Mesendoderm (in vitro differentiated cells): ENCODE measurements at regions not wholly inside any gene's neighbourhood (a gene's known extent, or its start where the extent isn't known, plus 50 kb on each side); places are given as distances from the start of the nearest gene placed in this dataset.
"Not testable (repeated sequence)": the region's sequence is repeated elsewhere in the genome, so short reads cannot be mapped to it uniquely, and the experiment has no call there.

Experiments
- DNase-seq: peaks from one replicate; pipeline ENCODE4 v3.0.0; 2013
- H2AK5ac ChIP-seq: 2 replicates; pipeline ENCODE4 v1.6.1; 2013; ENCODE audit warnings: low read length, inconsistent platforms
- H2BK120ac ChIP-seq: 2 replicates; pipeline ENCODE4 v1.6.1; 2013; ENCODE audit warnings: low read depth, mild to moderate bottlenecking, low read length, moderate library complexity, mixed read lengths
- H2BK15ac ChIP-seq: replicated peaks from 2 replicates; pipeline ENCODE4 v1.6.1; 2013; ENCODE audit warnings: low read depth, mild to moderate bottlenecking, moderate library complexity
- H2BK5ac ChIP-seq: 2 replicates; pipeline ENCODE4 v1.6.1; 2013; ENCODE audit warnings: low read length, inconsistent platforms
- H3K18ac ChIP-seq: 2 replicates; pipeline ENCODE4 v1.6.1; 2013; ENCODE audit warnings: mild to moderate bottlenecking, low read length, mixed read lengths
- H3K23ac ChIP-seq: one replicate; pipeline ENCODE4 v1.6.1; 2013; ENCODE audit warnings: low read length
- H3K27ac ChIP-seq: 2 replicates; pipeline ENCODE4 v1.5.1; 2013; ENCODE audit warnings: low read depth, mild to moderate bottlenecking, inconsistent platforms, low read length, moderate library complexity
- H3K27me3 ChIP-seq: 2 replicates; pipeline ENCODE4 v1.6.1; 2013; ENCODE audit warnings: low read length, control low read depth, mild to moderate bottlenecking, inconsistent platforms; ENCODE audit not compliant: insufficient read depth, poor library complexity
- H3K36me3 ChIP-seq: 2 replicates; pipeline ENCODE4 v1.6.1; 2013; ENCODE audit warnings: low read length, inconsistent platforms; ENCODE audit not compliant: control insufficient read depth, insufficient read depth
- H3K4ac ChIP-seq: one replicate; pipeline ENCODE4 v1.6.1; 2013; ENCODE audit warnings: low read depth, mild to moderate bottlenecking, low read length, moderate library complexity
- H3K4me1 ChIP-seq: 2 replicates; pipeline ENCODE4 v1.6.1; 2013; ENCODE audit warnings: low read depth, low read length, inconsistent platforms; ENCODE audit not compliant: control insufficient read depth
- H3K4me2 ChIP-seq: 2 replicates; pipeline ENCODE4 v1.6.1; 2013; ENCODE audit warnings: low read length
- H3K4me3 ChIP-seq: 2 replicates; pipeline ENCODE4 v1.5.1; 2013; ENCODE audit warnings: mild to moderate bottlenecking, low read length
- H3K56ac ChIP-seq: one replicate; pipeline ENCODE4 v1.6.1; 2013; ENCODE audit warnings: low read length
- H3K79me1 ChIP-seq: 2 replicates; pipeline ENCODE4 v1.6.1; 2013; ENCODE audit warnings: low read length, inconsistent platforms
- H3K79me2 ChIP-seq: 2 replicates; pipeline ENCODE4 v1.6.1; 2013; ENCODE audit warnings: mild to moderate bottlenecking, low read length; ENCODE audit not compliant: control insufficient read depth, insufficient read depth
- H3K9ac ChIP-seq: 2 replicates; pipeline ENCODE4 v1.6.1; 2013; ENCODE audit warnings: low read length, inconsistent platforms
- H4K5ac ChIP-seq: one replicate; pipeline ENCODE4 v1.6.1; 2013; ENCODE audit warnings: low read length
- H4K8ac ChIP-seq: one replicate; pipeline ENCODE4 v1.6.1; 2013; ENCODE audit warnings: low read depth, mild to moderate bottlenecking, control low read depth, low read length, moderate library complexity
- WGBS: extraction: QIAGEN DNeasy Blood & Tissue Kit; methylation state at CpG from one replicate; pipeline ENCODE4 v1.1.7; 2013; ENCODE audit warnings: low lambda C conversion rate, missing lambda C conversion rate; ENCODE audit not compliant: insufficient coverage; ENCODE audit errors: extremely low coverage; 5-methylcytosine and 5-hydroxymethylcytosine counted together

DNA sequence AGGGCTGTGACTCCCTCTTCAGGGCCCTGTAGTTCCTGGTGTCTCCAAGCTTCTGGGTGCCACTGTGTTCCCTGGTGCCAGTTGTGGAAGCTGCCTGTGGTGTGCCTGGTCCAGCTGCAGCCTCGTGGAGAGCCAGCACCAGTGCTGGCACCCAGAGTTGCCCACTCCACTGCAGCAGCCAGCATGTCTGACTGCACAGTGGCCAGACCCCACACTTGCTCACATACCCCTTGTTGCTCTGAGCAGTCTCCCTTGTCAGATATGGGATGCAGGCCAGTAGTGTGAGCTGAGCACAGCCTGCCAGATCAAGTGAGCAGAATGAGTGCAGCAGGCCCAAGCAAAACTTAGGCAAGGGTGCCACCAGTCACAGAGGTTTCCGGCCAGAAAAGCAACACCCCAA is 108.6 kb downstream of the ZMAT1 start:
- H3K4me3 ChIP-seq, result no peak overlapping the region
- H3K23ac ChIP-seq, result no peak overlapping the region

DNA sequence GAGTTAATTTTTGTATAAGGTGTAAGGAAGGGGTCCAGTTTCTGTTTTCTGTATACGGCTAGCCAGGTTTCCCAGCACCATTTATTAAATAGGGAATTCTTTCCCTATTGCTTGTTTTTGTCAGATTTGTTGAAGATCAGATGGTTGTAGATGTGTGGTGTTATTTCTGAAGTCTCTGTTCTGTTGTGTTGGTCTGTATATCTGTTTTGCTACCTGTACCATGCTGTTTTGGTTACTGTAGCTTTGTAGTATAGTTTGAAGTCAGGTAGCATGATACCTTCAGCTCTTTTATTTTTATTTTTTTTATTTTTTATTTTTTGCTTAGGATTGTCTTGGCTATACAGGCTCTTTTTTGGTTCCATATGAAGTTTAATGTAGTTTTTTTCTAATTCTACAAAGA is 114.1 kb downstream of the ZMAT1 start:
- not testable (repeated sequence) for H3K36me3 ChIP-seq, H2BK15ac ChIP-seq, H3K79me1 ChIP-seq, H3K4me1 ChIP-seq, H2BK5ac ChIP-seq, H3K4me2 ChIP-seq, DNase-seq, H3K27me3 ChIP-seq, H2BK120ac ChIP-seq, H3K4me3 ChIP-seq, H3K23ac ChIP-seq, H2AK5ac ChIP-seq, H3K9ac ChIP-seq, H3K56ac ChIP-seq, H4K8ac ChIP-seq, H3K27ac ChIP-seq, H3K4ac ChIP-seq, H4K5ac ChIP-seq, H3K18ac ChIP-seq, H3K79me2 ChIP-seq
- WGBS, result no CpG with 5 or more reads among the region's 1 CpG

More for the DNA sequence above, 108.6 kb downstream of the ZMAT1 start:
- H3K27me3 ChIP-seq, result no peaks in the 10 kb centered on the region
- H3K18ac ChIP-seq, result no peak overlapping the region
- H2BK120ac ChIP-seq, result no peak overlapping the region
- no peak overlapping the region for H4K5ac ChIP-seq
- no peaks in the 10 kb centered on the region for H3K4me1 ChIP-seq
- no peak overlapping the region for H3K9ac ChIP-seq
- no peak overlapping the region for H3K4me2 ChIP-seq
- H3K56ac ChIP-seq, result no peak overlapping the region
- no peaks in the 10 kb centered on the region for H3K79me1 ChIP-seq
- no peak overlapping the region for H2AK5ac ChIP-seq
- H3K4ac ChIP-seq, result no peak overlapping the region
- no peak overlapping the region for H4K8ac ChIP-seq
- no peak for DNase-seq
- no CpG with 5 or more reads among the region's 2 CpGs for WGBS
- H2BK5ac ChIP-seq, result no peak overlapping the region
- no peaks in the 10 kb centered on the region for H3K36me3 ChIP-seq
- H3K79me2 ChIP-seq, result no peaks in the 10 kb centered on the region
- H2BK15ac ChIP-seq, result no peak overlapping the region
- no peak overlapping the region for H3K27ac ChIP-seq

DNA sequence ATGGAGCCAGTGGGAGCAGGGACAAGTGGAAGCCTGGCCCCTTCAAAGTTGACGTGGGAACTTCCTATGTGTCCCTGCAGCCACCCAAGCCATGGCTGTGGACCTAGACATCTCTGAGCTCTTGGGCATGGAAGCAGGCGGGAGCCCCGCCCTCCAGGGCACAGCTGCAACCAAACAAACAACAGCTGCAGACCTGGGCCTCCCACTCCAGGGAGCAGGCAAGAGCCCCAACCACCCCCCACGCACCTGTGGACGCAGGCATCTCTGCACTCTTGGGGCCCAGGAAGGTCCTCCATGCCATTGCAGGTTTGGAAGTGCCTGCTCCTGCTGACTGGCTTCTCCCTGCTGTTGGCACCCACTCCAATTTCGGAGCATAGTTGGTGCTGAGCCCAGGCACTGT is 118.6 kb downstream of the ZMAT1 start:
- Histone ChIP-seq H3K79me2 (no peaks in the 10 kb centered on the region), H3K4me2 (no peak overlapping the region), H3K27ac (no peak overlapping the region), H3K79me1 (no peaks in the 10 kb centered on the region), H3K4ac (no peak overlapping the region), H2BK5ac (no peak overlapping the region), H3K56ac (no peak overlapping the region), H4K8ac (no peak overlapping the region), H2BK120ac (no peak overlapping the region), H2BK15ac (no peak overlapping the region), H3K9ac (no peak overlapping the region), H3K18ac (no peak overlapping the region), H3K36me3 (no peaks in the 10 kb centered on the region), H3K4me1 (no peaks in the 10 kb centered on the region), H3K23ac (no peak overlapping the region), H4K5ac (no peak overlapping the region), H3K27me3 (no peaks in the 10 kb centered on the region), H3K4me3 (no peak overlapping the region), H2AK5ac (no peak overlapping the region)
- no peak for DNase-seq
- no CpG with 5 or more reads among the region's 6 CpGs for WGBS

DNA sequence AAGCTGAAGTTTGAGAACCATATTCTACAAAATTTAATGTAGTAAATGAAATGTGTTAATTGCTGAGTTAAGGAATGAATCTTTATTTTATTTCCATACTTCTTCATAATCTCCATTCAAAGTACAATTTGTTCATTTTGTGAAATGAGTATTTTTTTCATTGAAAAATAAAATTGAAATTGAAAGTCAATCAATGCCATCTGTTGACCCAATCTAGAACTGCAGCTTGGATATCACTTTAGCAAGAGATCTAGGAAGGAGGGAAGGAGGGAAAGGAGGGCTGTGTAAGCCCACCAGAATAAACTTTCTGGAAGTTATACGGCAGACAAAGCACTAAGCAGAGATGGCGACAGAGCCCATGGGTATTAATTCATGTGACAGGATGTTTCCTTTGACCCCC is 128.4 kb downstream of the ZMAT1 start:
- H3K4me2 ChIP-seq, result no peak overlapping the region
- H2BK120ac ChIP-seq, result no peak overlapping the region
- DNase-seq, result no peak
- H3K4me1 ChIP-seq, result no peaks in the 10 kb centered on the region
- H2BK5ac ChIP-seq, result no peak overlapping the region
- H3K18ac ChIP-seq, result no peak overlapping the region
- no peak overlapping the region for H3K4me3 ChIP-seq
- no peaks in the 10 kb centered on the region for H3K27me3 ChIP-seq
- H3K27ac ChIP-seq, result no peak overlapping the region
- H3K56ac ChIP-seq, result no peak overlapping the region
- no peaks in the 10 kb centered on the region for H3K79me2 ChIP-seq
- H2BK15ac ChIP-seq, result no peak overlapping the region
- H2AK5ac ChIP-seq, result no peak overlapping the region
- WGBS, result no CpG with 5 or more reads among the region's 2 CpGs
- no peak overlapping the region for H3K23ac ChIP-seq
- H3K79me1 ChIP-seq, result no peaks in the 10 kb centered on the region
- no peaks in the 10 kb centered on the region for H3K36me3 ChIP-seq
- no peak overlapping the region for H3K4ac ChIP-seq
- H4K8ac ChIP-seq, result no peak overlapping the region
- H3K9ac ChIP-seq, result no peak overlapping the region
- H4K5ac ChIP-seq, result no peak overlapping the region

DNA sequence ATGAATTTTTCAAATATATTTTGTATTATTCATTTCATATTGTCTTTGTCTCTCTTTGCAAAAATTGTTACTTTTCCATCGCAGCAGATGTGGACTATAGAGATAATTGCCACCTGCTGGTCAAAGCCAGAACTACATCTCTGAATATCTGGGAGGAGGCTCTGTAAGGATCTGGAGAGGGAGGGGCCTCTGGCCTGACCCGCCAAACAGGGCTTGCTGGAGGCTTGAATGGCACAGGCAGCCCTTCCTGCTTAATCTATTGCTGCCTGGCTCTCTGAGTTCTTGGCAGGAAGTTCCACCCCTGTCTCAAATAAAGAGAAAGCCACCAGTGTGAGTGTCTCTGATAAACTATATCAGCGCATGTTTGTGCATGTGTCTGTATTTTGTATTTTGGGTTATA is 132.4 kb downstream of the ZMAT1 start:
- no peak overlapping the region for H2AK5ac ChIP-seq
- no peak overlapping the region for H3K23ac ChIP-seq
- DNase-seq, result peak; percentile 89
- no peak overlapping the region for H3K9ac ChIP-seq
- H3K4me3 ChIP-seq, result no peak overlapping the region
- H3K18ac ChIP-seq, result no peak overlapping the region
- H3K4ac ChIP-seq, result no peak overlapping the region
- H3K27ac ChIP-seq, result no peak overlapping the region
- no peak overlapping the region for H3K4me2 ChIP-seq
- no peak overlapping the region for H3K56ac ChIP-seq
- no peaks in the 10 kb centered on the region for H3K79me2 ChIP-seq
- no peak overlapping the region for H2BK120ac ChIP-seq
- no peaks in the 10 kb centered on the region for H3K27me3 ChIP-seq
- H2BK15ac ChIP-seq, result no peak overlapping the region
- no peak overlapping the region for H4K5ac ChIP-seq
- H3K79me1 ChIP-seq, result no peaks in the 10 kb centered on the region
- H3K36me3 ChIP-seq, result no peaks in the 10 kb centered on the region
- no peak overlapping the region for H2BK5ac ChIP-seq
- H3K4me1 ChIP-seq, result no peaks in the 10 kb centered on the region
- H4K8ac ChIP-seq, result no peak overlapping the region
- WGBS, result no CpG with 5 or more reads among the region's 3 CpGs

DNA sequence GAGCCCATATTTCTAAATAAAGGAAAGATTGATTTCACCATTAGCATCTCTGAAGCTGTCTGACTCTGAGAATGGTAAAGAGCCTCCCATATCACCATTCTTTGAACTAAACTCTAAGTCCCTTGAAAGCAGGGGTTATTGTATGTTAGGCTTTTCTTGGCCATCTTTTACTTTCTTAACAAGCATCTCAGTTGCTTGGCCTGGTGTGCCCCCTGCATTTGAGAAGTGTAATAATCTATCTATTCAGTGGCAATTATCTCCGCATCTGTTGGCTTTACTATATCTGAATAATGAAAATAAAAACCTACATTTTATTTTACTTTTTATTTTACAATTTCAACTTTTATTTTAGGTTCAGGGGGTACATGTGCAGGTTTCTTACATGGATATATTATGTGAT is 128.3 kb upstream of the ARMCX2 start:
- Histone ChIP-seq H3K79me1 (no peaks in the 10 kb centered on the region), H3K4ac (no peak overlapping the region), H3K79me2 (no peaks in the 10 kb centered on the region), H2BK120ac (no peak overlapping the region), H3K4me2 (no peak overlapping the region), H3K36me3 (no peaks in the 10 kb centered on the region), H2BK5ac (no peak overlapping the region), H4K5ac (no peak overlapping the region), H3K4me3 (no peak overlapping the region), H3K27ac (no peak overlapping the region), H3K18ac (no peak overlapping the region), H3K4me1 (no peaks in the 10 kb centered on the region), H3K23ac (no peak overlapping the region), H4K8ac (no peak overlapping the region), H3K27me3 (no peaks in the 10 kb centered on the region), H2BK15ac (no peak overlapping the region), H2AK5ac (no peak overlapping the region), H3K56ac (no peak overlapping the region), H3K9ac (no peak overlapping the region)
- peak; percentile 9 for DNase-seq
- 100% methylated on average over 1 of the region's 1 CpG for WGBS
